Prostate gland (tissue), 2 donors: ENCODE measurements at regions not wholly inside any gene's neighbourhood (a gene's known extent, or its start where the extent isn't known, plus 50 kb on each side); places are given as distances from the start of the nearest gene placed in this dataset.

ENCODE experiments used
- CTCF ChIP-seq, 4 experiments: fragments of 200-600 bp in 2 of 4; fragments of 450-650 bp in 2 of 4; sonication (generic) in 2 of 4; IDR thresholded peaks; 1 replicate in 3 of 4; 2 replicates in 1 of 4; pipeline ENCODE4 v1.5.1; 2016 to 2019; ENCODE audit warnings: antibody characterized with exemption in 4 of 4, mild to moderate bottlenecking in 2 of 4, moderate library complexity in 2 of 4
- POLR2A ChIP-seq: fragments of 450-650 bp; IDR thresholded peaks from one replicate; pipeline ENCODE4 v1.6.1; 2016; ENCODE audit warnings: antibody characterized with exemption, mild to moderate bottlenecking
- POLR2AphosphoS5 ChIP-seq: sonication (generic); formaldehyde crosslinking; IDR thresholded peaks from one replicate; pipeline ENCODE4 v1.6.1; 2017; ENCODE audit warnings: antibody characterized with exemption

DNA sequence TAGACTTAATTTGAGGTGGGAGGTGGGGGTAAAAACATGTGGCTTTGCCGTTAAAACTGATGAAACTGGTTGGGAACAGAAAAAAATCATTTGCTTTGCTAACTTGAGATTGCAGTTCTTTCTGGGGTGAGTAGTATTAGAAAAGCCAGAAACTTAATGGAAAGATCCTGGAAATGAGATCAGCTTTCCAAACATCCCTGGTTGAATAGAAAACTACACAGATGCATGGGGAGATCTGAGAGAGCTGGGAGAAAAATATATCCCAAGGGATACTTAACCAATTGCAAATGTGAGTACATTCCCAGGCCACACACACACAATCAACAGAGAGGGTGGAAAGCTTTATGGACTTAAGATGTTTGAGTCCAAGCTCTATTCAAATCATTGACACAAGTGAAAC, 222.3 kb downstream of the YTHDC2 start:
- TF ChIP-seq CTCF (IDR thresholded peaks at IDR 0.05) (no peak), POLR2AphosphoS5 (no peak), POLR2A (no peak)
